ENCODE measurements at regions not wholly inside any gene's neighbourhood (a gene's known extent, or its start where the extent isn't known, plus 50 kb on each side); places are given as distances from the start of the nearest gene placed in this dataset.
A peak's percentile ranks its signal among the peaks of the same experiment; 100 is the strongest.

- peaks cover 6% of the 10 kb centered on the region; the same call in 1 of the 2 replicates for H3K36me3 Mint-ChIP-seq
- DNase-seq (ENCODE audit: low spot score): no peak
- TF ChIP-seq ZNF232 (CRISPR knock-in tag; IDR thresholded peaks at IDR 0.05) (no peak), TEAD4 (CRISPR knock-in tag; IDR thresholded peaks at IDR 0.05) (no peak), USF2 (CRISPR knock-in tag; IDR thresholded peaks at IDR 0.05) (no peak), MXD4 (CRISPR knock-in tag; IDR thresholded peaks at IDR 0.05; ENCODE audit: borderline replicate concordance) (no peak), USF1 (CRISPR knock-in tag; IDR thresholded peaks at IDR 0.05) (no peak), PRDM15 (CRISPR knock-in tag; IDR thresholded peaks at IDR 0.05) (no peak), MLX (CRISPR knock-in tag; IDR thresholded peaks at IDR 0.05) (no peak), CREB1 (CRISPR knock-in tag; IDR thresholded peaks at IDR 0.05) (no peak), CREM (CRISPR knock-in tag; IDR thresholded peaks at IDR 0.05) (no peak), JUN (CRISPR knock-in tag; IDR thresholded peaks at IDR 0.05) (no peak), FOXP1 (CRISPR knock-in tag; IDR thresholded peaks at IDR 0.05; ENCODE audit: borderline replicate concordance) (no peak), ZBTB43 (CRISPR knock-in tag; IDR thresholded peaks at IDR 0.05) (no peak), GTF2I (CRISPR knock-in tag; conservative IDR thresholded peaks at IDR 0.05) (no peak), RORB (CRISPR knock-in tag; IDR thresholded peaks at IDR 0.05) (no peak), E2F4 (CRISPR knock-in tag; IDR thresholded peaks at IDR 0.05; ENCODE audit: borderline replicate concordance, low read depth) (no peak), CTCF (IDR thresholded peaks at IDR 0.05) (no peak), AR (CRISPR knock-in tag; IDR thresholded peaks at IDR 0.05) (no peak), ATF3 (CRISPR knock-in tag; conservative IDR thresholded peaks at IDR 0.05) (no peak), GRHL2 (CRISPR knock-in tag; IDR thresholded peaks at IDR 0.05; ENCODE audit: insufficient replicate concordance, severe bottlenecking) (no peak), SMAD3 (CRISPR knock-in tag; IDR thresholded peaks at IDR 0.05; ENCODE audit: borderline replicate concordance) (no peak)
- CTCF ChIA-PET: no interaction called here
- 0 out of 2 replicates have a peak, but pooled peaks cover 7% of the 10 kb centered on the region for H3K4me1 Mint-ChIP-seq
- H3K4me3 Mint-ChIP-seq: no peak overlapping the region
- H3K9me3 Mint-ChIP-seq: peaks cover 7% of the 10 kb centered on the region
- peak; percentile 34 for ATAC-seq
- POLR2A ChIA-PET: no interaction called here
- H3K27me3 Mint-ChIP-seq (ENCODE audit: low read depth): no peaks in the 10 kb centered on the region
- H3K27ac Mint-ChIP-seq: no peak overlapping the region
These were observed 1109.5 kb downstream of the NSUN3 start for GRCh38 chr3:95172164-95172943.

All from WTC11 (cell line).